PC-3 (cell line): ENCODE measurements at regions not wholly inside any gene's neighbourhood (a gene's known extent, or its start where the extent isn't known, plus 50 kb on each side); places are given as distances from the start of the nearest gene placed in this dataset.

Experiments
- ATAC-seq: fragments of 200-7000 bp; cut with Tn5 transposase; 2 replicates; pipeline ENCODE4 v1.9.1; 2020; ENCODE audit warnings: mild to moderate bottlenecking, moderate library complexity
- BruUV-seq: library from RNA; stranded (reverse); fragments of 400-500 nt; replicated peaks from 2 replicates; lab custom pipeline; 2021; lab: Mats Ljungman, UMichigan
- CTCF ChIA-PET: fragments of 300-600 bp; sonication (Branson Sonifier 250); formaldehyde crosslinking; loops from one replicate; lab custom pipeline; 2022; ENCODE audit warnings: antibody characterized with exemption; lab: Charles Lee
- POLR2A ChIA-PET: fragments of 300-600 bp; sonication (Branson Sonifier 250); formaldehyde crosslinking; loops from one replicate; lab custom pipeline; 2022; ENCODE audit warnings: antibody characterized with exemption; ENCODE audit not compliant: unreplicated experiment; lab: Charles Lee
- DNase-seq: peaks from one replicate; pipeline ENCODE4 v3.0.0-alpha.2; 2015
- H2AFZ ChIP-seq: fragments of 300-600 bp; sonication (generic); 2 replicates; pipeline ENCODE4 v1.6.0; 2016; ENCODE audit warnings: antibody characterized with exemption, low read length
- H3F3A ChIP-seq: fragments of 300-600 bp; sonication (generic); one replicate; pipeline ENCODE4 v1.6.0; 2017; ENCODE audit warnings: antibody characterized with exemption, low read length, control low read depth, mild to moderate bottlenecking; ENCODE audit not compliant: unreplicated experiment
- H3K27ac ChIP-seq: fragments of 300-600 bp; sonication (generic); 2 replicates; pipeline ENCODE4 v1.5.1; 2016; ENCODE audit warnings: mild to moderate bottlenecking, low read length
- H3K27me3 ChIP-seq: fragments of 300-600 bp; sonication (generic); 2 replicates; pipeline ENCODE4 v1.6.1; 2016; ENCODE audit warnings: low read length, mixed read lengths
- H3K36me3 ChIP-seq: fragments of 300-600 bp; sonication (generic); 2 replicates; pipeline ENCODE4 v1.6.1; 2016; ENCODE audit warnings: low read depth, mixed run types, low read length, mixed read lengths
- H3K4me1 ChIP-seq: fragments of 300-600 bp; sonication (generic); 2 replicates; pipeline ENCODE4 v1.5.1; 2016; ENCODE audit warnings: low read length; ENCODE audit not compliant: insufficient read depth
- H3K4me2 ChIP-seq: fragments of 300-600 bp; sonication (generic); 2 replicates; pipeline ENCODE4 v1.6.0; 2016; ENCODE audit warnings: low read length
- H3K4me3 ChIP-seq: fragments of 300-600 bp; sonication (generic); 2 replicates; pipeline ENCODE4 v1.5.1; 2016; ENCODE audit warnings: mild to moderate bottlenecking, low read length, mixed read lengths
- H3K79me2 ChIP-seq: fragments of 300-600 bp; sonication (generic); 2 replicates; pipeline ENCODE4 v1.6.1; 2017; ENCODE audit warnings: low read length, mixed read lengths
- H3K9ac ChIP-seq: fragments of 300-600 bp; sonication (generic); 2 replicates; pipeline ENCODE4 v1.6.0; 2016; ENCODE audit warnings: mild to moderate bottlenecking, low read length
- H3K9me2 ChIP-seq: fragments of 300-600 bp; sonication (generic); replicated peaks from 2 replicates; pipeline ENCODE4 v1.6.1; 2016; ENCODE audit warnings: mixed run types, low read length, mixed read lengths
- H3K9me3 ChIP-seq: fragments of 300-600 bp; sonication (generic); 2 replicates; pipeline ENCODE4 v1.6.1; 2016; ENCODE audit warnings: low read length, mixed read lengths
- H4K20me1 ChIP-seq: fragments of 300-600 bp; sonication (generic); 2 replicates; pipeline ENCODE4 v1.6.1; 2016; ENCODE audit warnings: low read length, mixed read lengths
- EZH2 ChIP-seq: fragments of 300-600 bp; sonication (generic); IDR thresholded peaks from one replicate; pipeline ENCODE4 v1.6.1; 2017; ENCODE audit warnings: antibody characterized with exemption, mild to moderate bottlenecking, low read length; ENCODE audit not compliant: unreplicated experiment
- EZH2phosphoT487 ChIP-seq: fragments of 300-600 bp; sonication (generic); IDR thresholded peaks from 2 replicates; pipeline ENCODE4 v1.6.1; 2018; ENCODE audit warnings: mild to moderate bottlenecking, antibody characterized with exemption, low read length, borderline replicate concordance
- intact Hi-C: fragments of 100-400 bp; cut with micrococcal nuclease; formaldehyde crosslinking; loops from 2 replicates; pipeline ENCODE4 v1.9.0; 2023
- TF ChIP-seq, protein P1 (sequence below): fragments of 300-600 bp; sonication (generic); conservative IDR thresholded peaks from 2 replicates; pipeline ENCODE4 v1.5.1; 2017; ENCODE audit warnings: antibody characterized with exemption, low read depth, mild to moderate bottlenecking, low read length

DNA sequence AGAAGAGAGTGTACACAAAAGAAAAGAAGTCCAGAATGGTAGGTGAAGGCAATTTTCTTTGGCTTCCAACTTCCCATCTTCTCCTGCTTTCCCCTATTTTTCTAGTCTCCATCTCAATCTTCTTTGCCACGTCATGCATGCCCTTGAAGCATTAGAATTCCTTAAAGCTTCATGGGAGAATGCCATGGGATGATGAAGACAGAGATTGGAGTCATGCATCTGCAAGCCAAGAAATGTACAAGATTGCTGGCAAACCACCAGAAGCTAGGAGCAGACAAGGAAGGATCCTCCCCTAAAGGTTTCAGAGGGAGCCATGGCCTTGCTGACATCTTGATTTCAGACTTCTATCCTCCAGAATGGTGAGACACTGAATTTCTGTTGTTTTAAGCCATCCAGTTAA is 305.9 kb downstream of the HRH4 start:
- intact Hi-C loops: no loop called here
- Histone ChIP-seq H3K27ac (no peak overlapping the region), H3K4me1 (no peaks in the 10 kb centered on the region), H3K4me2 (no peak overlapping the region), H3F3A (no peaks in the 10 kb centered on the region), H2AFZ (no peak overlapping the region), H3K9ac (no peak overlapping the region), H3K36me3 (no peaks in the 10 kb centered on the region), H3K9me3 (no peaks in the 10 kb centered on the region), H4K20me1 (no peaks in the 10 kb centered on the region), H3K4me3 (no peak overlapping the region), H3K27me3 (no peaks in the 10 kb centered on the region), H3K9me2 (no peaks in the 10 kb centered on the region), H3K79me2 (no peaks in the 10 kb centered on the region)
- ATAC-seq (no peak), DNase-seq (no peak)
- CTCF ChIA-PET: no interaction called here
- POLR2A ChIA-PET: no interaction called here
- TF ChIP-seq, protein P1, sequence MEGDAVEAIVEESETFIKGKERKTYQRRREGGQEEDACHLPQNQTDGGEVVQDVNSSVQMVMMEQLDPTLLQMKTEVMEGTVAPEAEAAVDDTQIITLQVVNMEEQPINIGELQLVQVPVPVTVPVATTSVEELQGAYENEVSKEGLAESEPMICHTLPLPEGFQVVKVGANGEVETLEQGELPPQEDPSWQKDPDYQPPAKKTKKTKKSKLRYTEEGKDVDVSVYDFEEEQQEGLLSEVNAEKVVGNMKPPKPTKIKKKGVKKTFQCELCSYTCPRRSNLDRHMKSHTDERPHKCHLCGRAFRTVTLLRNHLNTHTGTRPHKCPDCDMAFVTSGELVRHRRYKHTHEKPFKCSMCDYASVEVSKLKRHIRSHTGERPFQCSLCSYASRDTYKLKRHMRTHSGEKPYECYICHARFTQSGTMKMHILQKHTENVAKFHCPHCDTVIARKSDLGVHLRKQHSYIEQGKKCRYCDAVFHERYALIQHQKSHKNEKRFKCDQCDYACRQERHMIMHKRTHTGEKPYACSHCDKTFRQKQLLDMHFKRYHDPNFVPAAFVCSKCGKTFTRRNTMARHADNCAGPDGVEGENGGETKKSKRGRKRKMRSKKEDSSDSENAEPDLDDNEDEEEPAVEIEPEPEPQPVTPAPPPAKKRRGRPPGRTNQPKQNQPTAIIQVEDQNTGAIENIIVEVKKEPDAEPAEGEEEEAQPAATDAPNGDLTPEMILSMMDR: no peak
- TF ChIP-seq EZH2phosphoT487 (no peak), EZH2 (no peak)
- BruUV-seq: no TSS peak

DNA sequence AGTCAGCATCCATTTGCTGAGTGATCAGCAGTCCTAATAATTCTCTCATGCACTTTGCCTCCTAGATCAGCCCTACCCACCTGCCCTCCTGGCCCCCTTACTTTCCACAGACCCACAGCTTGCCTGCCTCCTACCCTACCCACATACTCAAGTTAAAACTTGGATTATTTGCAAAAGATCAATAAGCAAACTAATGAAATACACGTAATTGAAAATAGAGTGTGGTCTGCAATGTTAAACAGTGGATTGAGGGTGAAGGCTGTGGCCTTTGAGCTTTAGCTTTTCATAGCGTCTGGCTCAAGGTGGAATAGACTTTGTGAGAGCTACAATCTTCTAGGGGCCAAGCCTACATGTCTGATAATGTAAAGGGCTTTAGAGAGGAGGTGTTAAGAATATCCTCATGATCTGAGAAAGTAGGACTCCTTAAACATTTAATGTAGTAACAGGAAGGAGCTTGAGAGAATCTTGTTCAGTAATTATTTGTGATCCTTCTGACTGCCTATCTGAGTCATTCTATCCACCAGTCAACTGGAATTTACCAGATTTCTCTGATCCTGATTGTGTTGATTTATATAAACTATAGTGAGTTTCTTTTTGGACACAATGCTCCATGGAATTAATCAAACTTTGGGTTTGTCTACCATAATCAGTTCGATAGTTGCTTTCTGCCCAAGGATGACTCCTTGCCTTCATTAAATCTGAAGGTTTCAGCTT is 310.0 kb downstream of the HRH4 start:
- no peak for ATAC-seq
- Histone ChIP-seq H3K27ac (no peak overlapping the region), H4K20me1 (no peaks in the 10 kb centered on the region)

GRCh38 chr18:24771300-24771699 is 310.9 kb downstream of the HRH4 start:
- Histone ChIP-seq H3K27me3 (no peaks in the 10 kb centered on the region), H3K4me1 (no peaks in the 10 kb centered on the region), H3K9me2 (no peaks in the 10 kb centered on the region), H3K27ac (no peak overlapping the region), H3F3A (no peaks in the 10 kb centered on the region), H3K36me3 (no peaks in the 10 kb centered on the region), H3K79me2 (no peaks in the 10 kb centered on the region), H3K4me3 (no peak overlapping the region), H3K9me3 (no peaks in the 10 kb centered on the region), H4K20me1 (no peaks in the 10 kb centered on the region), H2AFZ (no peak overlapping the region), H3K4me2 (no peak overlapping the region), H3K9ac (no peak overlapping the region)
- BruUV-seq: no TSS peak
- DNase-seq (no peak), ATAC-seq (no peak)
- CTCF ChIA-PET: no interaction called here
- intact Hi-C loops: no loop called here
- POLR2A ChIA-PET: interaction anchor here (0.7 kb wide), 1 partner anchor 211 kb away, joined by 29 read pairs; no protein-coding TSS in a partner anchor
- TF ChIP-seq EZH2phosphoT487 (no peak), EZH2 (no peak)
- TF ChIP-seq, protein P1: no peak

More for the DNA sequence above, 310.0 kb downstream of the HRH4 start:
- TF ChIP-seq, protein P1: no peak
- TF ChIP-seq EZH2 (no peak), EZH2phosphoT487 (no peak)
- Histone ChIP-seq H3K9me3 (no peaks in the 10 kb centered on the region), H3K4me1 (no peaks in the 10 kb centered on the region), H3K4me2 (no peak overlapping the region), H3K4me3 (no peak overlapping the region), H3F3A (no peaks in the 10 kb centered on the region), H3K36me3 (no peaks in the 10 kb centered on the region), H3K9ac (no peak overlapping the region), H3K27me3 (no peaks in the 10 kb centered on the region), H2AFZ (no peak overlapping the region), H3K9me2 (no peaks in the 10 kb centered on the region), H3K79me2 (no peaks in the 10 kb centered on the region)
- ChIA-PET POLR2A (no interaction called here), CTCF (no interaction called here)
- DNase-seq: no peak
- intact Hi-C loops: no loop called here
- BruUV-seq: no TSS peak
